Epithelial cell of esophagus (primary cell): ENCODE measurements at regions not wholly inside any gene's neighbourhood (a gene's known extent, or its start where the extent isn't known, plus 50 kb on each side); places are given as distances from the start of the nearest gene placed in this dataset.
A peak's percentile ranks its signal among the peaks of the same experiment; 100 is the strongest.

Experiments used
- DNase-seq: peaks from one replicate; pipeline ENCODE4 v3.0.0; 2010; ENCODE audit warnings: low read depth
- H3K4me3 ChIP-seq: 2 replicates; pipeline ENCODE4 v1.5.1; 2011; ENCODE audit warnings: mild to moderate bottlenecking, low read length, control low read depth
- TF ChIP-seq, protein P1 (sequence below): IDR thresholded peaks from 2 replicates; pipeline ENCODE4 v1.5.1; 2011; ENCODE audit warnings: low read depth, mild to moderate bottlenecking, low read length, control low read depth, inconsistent platforms; ENCODE audit not compliant: insufficient read depth; ENCODE audit errors: missing control alignments

DNA sequence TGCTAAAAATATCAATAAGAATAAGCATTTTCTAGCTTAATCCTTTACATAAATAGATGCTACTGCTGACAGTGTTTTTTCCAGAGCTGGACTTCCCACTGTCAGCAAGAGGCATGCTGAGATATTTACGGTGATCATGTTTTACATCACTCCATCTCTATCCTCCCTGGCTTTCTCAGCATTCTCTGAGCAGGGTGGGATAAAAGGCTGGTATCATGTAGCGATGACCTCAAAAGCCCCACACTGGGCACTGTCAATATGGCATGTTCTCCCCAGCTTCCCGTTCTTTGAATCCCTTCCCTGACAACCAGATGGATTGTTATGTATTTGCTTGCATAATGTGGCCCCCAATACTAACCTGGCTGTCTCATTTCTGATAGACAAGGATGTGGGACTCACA lies 83.2 kb upstream of the EPHA4 start:
- TF ChIP-seq, protein P1, sequence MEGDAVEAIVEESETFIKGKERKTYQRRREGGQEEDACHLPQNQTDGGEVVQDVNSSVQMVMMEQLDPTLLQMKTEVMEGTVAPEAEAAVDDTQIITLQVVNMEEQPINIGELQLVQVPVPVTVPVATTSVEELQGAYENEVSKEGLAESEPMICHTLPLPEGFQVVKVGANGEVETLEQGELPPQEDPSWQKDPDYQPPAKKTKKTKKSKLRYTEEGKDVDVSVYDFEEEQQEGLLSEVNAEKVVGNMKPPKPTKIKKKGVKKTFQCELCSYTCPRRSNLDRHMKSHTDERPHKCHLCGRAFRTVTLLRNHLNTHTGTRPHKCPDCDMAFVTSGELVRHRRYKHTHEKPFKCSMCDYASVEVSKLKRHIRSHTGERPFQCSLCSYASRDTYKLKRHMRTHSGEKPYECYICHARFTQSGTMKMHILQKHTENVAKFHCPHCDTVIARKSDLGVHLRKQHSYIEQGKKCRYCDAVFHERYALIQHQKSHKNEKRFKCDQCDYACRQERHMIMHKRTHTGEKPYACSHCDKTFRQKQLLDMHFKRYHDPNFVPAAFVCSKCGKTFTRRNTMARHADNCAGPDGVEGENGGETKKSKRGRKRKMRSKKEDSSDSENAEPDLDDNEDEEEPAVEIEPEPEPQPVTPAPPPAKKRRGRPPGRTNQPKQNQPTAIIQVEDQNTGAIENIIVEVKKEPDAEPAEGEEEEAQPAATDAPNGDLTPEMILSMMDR = no peak
- no peak overlapping the region for H3K4me3 ChIP-seq
- no peak for DNase-seq

DNA sequence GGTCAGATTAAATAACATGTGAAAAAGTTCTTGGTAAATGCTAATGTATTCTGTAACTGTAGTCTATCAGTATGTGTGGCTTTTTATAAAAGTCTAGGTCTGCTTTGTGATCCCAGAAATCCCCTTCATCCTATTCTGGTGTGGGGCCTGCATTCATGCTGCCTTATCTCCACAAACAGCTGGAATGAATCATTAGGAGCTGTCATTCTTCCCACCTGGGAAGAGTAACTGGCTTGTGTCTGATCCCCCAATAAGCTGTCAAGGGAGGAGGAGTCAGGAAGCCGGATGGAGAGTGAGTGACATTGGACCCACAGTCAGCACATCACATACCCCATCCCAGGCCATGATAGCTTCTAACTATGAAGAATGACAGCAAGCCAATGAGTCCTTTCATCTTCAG lies 81.1 kb upstream of the EPHA4 start:
- TF ChIP-seq, protein P1 = no peak
- no peak overlapping the region for H3K4me3 ChIP-seq
- no peak for DNase-seq

DNA sequence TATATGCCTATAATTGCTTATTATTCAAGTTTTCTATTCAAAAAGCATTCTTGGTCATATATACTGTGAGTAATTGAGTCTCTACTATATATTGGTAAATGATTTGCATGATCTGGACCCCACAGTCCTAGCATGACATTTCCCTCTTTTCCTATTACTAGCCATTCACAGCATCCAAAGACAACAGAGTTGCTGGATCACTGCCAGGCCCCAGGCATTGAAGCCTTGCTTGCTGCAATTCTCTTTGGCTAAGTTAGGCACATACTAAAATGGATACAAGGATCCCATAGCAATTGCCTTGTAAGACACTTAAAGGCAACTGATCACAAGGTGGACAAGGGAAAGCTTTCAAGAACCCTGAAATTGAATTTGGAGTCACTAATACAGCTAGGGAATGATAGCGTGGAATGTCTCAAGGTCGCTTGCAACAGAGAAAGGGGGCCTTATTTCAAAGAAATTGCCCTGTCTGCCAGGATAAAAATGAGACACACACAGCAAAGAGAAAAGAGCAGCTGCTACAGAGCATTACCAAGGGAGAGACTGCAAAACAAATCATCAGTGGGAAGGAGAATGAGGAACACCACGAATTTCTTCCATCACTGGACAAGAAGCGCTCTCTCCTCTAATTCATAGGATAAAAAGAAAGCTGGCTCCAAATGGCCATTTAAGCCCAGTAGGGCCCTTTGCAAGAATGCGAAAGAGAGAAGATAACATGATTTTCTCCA lies 77.1 kb upstream of the EPHA4 start:
- TF ChIP-seq, protein P1 = no peak
- DNase-seq = no peak
- H3K4me3 ChIP-seq = no peak overlapping the region

DNA sequence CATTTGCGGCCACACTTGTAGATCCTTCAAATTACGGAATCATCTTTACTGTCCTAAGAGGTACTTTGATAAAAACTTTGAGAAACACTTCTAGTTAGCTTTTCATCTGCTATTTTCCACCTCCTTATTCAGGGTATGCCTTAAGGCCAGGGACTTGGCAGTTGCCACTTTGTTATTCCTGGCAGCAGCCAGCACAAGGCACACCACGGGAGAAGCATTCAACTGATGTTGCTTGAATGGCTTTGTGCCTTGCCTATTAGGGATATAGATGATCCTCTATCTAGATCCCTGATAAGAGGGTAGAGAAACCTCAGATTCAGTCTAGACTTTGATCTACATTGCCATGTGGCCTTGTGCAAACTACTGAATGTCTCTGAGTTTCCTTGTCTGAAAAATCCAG lies 70.3 kb upstream of the EPHA4 start:
- no peak overlapping the region for H3K4me3 ChIP-seq
- TF ChIP-seq, protein P1 = no peak
- DNase-seq = no peak

DNA sequence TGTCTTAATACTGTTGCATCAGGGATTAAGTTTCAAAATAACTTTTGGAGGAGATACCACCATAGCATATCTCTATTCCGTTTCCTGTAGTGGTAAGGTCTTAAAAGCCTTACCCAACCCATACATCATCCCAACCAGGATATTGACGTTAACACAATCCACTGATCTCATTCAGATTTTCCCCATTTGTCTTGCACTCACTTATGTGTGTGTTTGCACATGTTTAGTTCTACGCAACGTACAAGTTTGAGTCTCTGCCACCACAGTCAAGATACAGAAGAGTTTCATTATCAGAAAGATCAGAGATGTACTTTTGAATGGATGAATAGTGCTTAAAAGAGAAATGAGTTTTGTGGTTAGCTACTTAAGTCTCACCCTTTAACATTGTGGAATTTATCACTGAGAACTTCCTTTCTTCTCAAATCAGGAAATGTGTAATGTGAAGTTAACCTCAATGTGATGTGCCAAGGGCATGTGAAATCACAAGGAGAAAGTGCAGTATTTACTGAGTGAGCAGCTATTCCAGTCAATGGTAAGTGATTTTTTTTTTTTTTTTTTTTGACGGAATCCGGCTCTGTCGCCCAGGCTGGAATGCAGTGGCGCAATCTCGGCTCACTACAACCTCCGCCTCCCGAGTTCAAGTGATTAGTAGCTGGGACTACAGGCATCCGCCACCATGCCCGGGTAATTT lies 69.2 kb upstream of the EPHA4 start:
- no peak overlapping the region for H3K4me3 ChIP-seq
- peak; percentile 49 for DNase-seq
- TF ChIP-seq, protein P1 = no peak

DNA sequence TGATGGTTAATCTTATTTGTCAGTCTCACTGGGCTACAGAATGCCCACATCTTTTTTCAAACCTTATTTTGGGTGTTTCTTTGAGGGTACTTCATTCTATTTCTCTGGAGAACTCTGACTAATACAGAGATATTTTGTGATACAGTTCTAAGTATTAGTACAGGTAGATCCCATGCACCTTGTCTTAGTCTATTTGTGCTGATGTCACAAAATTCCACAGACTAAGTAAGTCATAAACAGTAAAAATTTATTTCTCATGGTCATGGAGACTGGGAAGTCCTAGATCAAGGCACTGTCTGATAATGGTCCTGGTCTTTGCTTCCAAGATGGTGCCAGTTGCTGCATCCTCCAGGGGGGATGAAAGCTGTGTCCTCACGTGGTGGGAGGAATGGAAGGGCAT lies 68.6 kb upstream of the EPHA4 start:
- DNase-seq = no peak
- H3K4me3 ChIP-seq = no peak overlapping the region
- TF ChIP-seq, protein P1 = no peak
